Left ventricle myocardium inferior (tissue), 1 donor: ENCODE measurements at regions not wholly inside any gene's neighbourhood (a gene's known extent, or its start where the extent isn't known, plus 50 kb on each side); places are given as distances from the start of the nearest gene placed in this dataset.

Experiments used
- DNase-seq: peaks from one replicate; pipeline ENCODE4 v3.0.0-alpha.2; 2020
- H3K27ac ChIP-seq: fragments of 200-600 bp; replicated peaks from 2 replicates; pipeline ENCODE4 v1.8.0; 2021
- H3K27me3 ChIP-seq: fragments of 200-600 bp; 2 replicates; pipeline ENCODE4 v1.8.0; 2021; ENCODE audit warnings: low read depth
- H3K36me3 ChIP-seq: fragments of 200-600 bp; 2 replicates; pipeline ENCODE4 v1.8.0; 2021
- H3K4me1 ChIP-seq: fragments of 200-600 bp; 2 replicates; pipeline ENCODE4 v1.8.0; 2021
- H3K4me3 ChIP-seq: fragments of 200-600 bp; 2 replicates; pipeline ENCODE4 v1.8.0; 2021; ENCODE audit warnings: mild to moderate bottlenecking, moderate library complexity
- H3K9me3 ChIP-seq: fragments of 200-600 bp; replicated peaks from 2 replicates; pipeline ENCODE4 v1.8.0; 2021
- CTCF ChIP-seq: fragments of 200-600 bp; IDR thresholded peaks from 2 replicates; pipeline ENCODE4 v1.8.0; 2021; ENCODE audit warnings: antibody characterized with exemption, mild to moderate bottlenecking, borderline replicate concordance
- intact Hi-C: fragments of 100-400 bp; cut with micrococcal nuclease; formaldehyde crosslinking; loops from one replicate; pipeline ENCODE4 v1.11.0; 2022
- donor health status: DM: no; HTN: yes; CAD: no; lungs with severe emphysema.

- intact Hi-C loops = no loop called here
- Histone ChIP-seq H3K4me1 (no peaks in the 10 kb centered on the region), H3K27me3 (no peaks in the 10 kb centered on the region), H3K36me3 (no peaks in the 10 kb centered on the region), H3K9me3 (no peaks in the 10 kb centered on the region), H3K4me3 (no peak overlapping the region), H3K27ac (no peak overlapping the region)
- no peak for DNase-seq
- no peak for TF ChIP-seq CTCF
Measured at GRCh38 chr7:117962366-117962994, 89.2 kb upstream of the CTTNBP2 start.

- H3K36me3 ChIP-seq = no peaks in the 10 kb centered on the region
- DNase-seq = no peak
- H3K9me3 ChIP-seq = no peaks in the 10 kb centered on the region
- intact Hi-C loops = no loop called here
- H3K4me3 ChIP-seq = no peak overlapping the region
- H3K27me3 ChIP-seq = no peaks in the 10 kb centered on the region
- no peak overlapping the region for H3K27ac ChIP-seq
- H3K4me1 ChIP-seq = no peaks in the 10 kb centered on the region
- no peak for TF ChIP-seq CTCF
Measured at GRCh38 chr7:117963264-117964197, 90.3 kb upstream of the CTTNBP2 start.

- peaks cover 10% of the 10 kb centered on the region for H3K9me3 ChIP-seq
- H3K36me3 ChIP-seq = no peaks in the 10 kb centered on the region
- H3K27ac ChIP-seq = no peak overlapping the region
- intact Hi-C loops = no loop called here
- H3K27me3 ChIP-seq = no peaks in the 10 kb centered on the region
- no peak overlapping the region for H3K4me3 ChIP-seq
- TF ChIP-seq CTCF = no peak
- no peak for DNase-seq
- no peaks in the 10 kb centered on the region for H3K4me1 ChIP-seq
Measured at GRCh38 chr7:117970801-117971200, 97.6 kb upstream of the CTTNBP2 start.

GRCh38 chr7:117971556-117972244 is 98.5 kb upstream of the CTTNBP2 start:
- Histone ChIP-seq H3K27me3 (no peaks in the 10 kb centered on the region), H3K27ac (no peak overlapping the region), H3K4me3 (no peak overlapping the region), H3K4me1 (no peaks in the 10 kb centered on the region), H3K9me3 (peaks cover 10% of the 10 kb centered on the region), H3K36me3 (no peaks in the 10 kb centered on the region)
- no peak for DNase-seq
- TF ChIP-seq CTCF = no peak
- intact Hi-C loops = no loop called here

- Histone ChIP-seq H3K36me3 (no peaks in the 10 kb centered on the region), H3K4me3 (no peak overlapping the region), H3K27me3 (no peaks in the 10 kb centered on the region), H3K9me3 (peaks cover 10% of the 10 kb centered on the region), H3K27ac (no peak overlapping the region), H3K4me1 (no peaks in the 10 kb centered on the region)
- no peak for TF ChIP-seq CTCF
- DNase-seq = no peak
- intact Hi-C loops = no loop called here
Measured at GRCh38 chr7:117972606-117973005, 99.4 kb upstream of the CTTNBP2 start.
